HG03064 (cell line): ENCODE measurements at regions not wholly inside any gene's neighbourhood (a gene's known extent, or its start where the extent isn't known, plus 50 kb on each side); places are given as distances from the start of the nearest gene placed in this dataset.

Experiments
- ATAC-seq: cut with Tn5 transposase; IDR thresholded peaks from one replicate; pipeline ENCODE4 v1.9.1; 2021; ENCODE audit warnings: low read depth; ENCODE audit not compliant: unreplicated experiment

- ATAC-seq: no peak
Measured at GRCh38 chr22:47658182-47658581, 895.7 kb downstream of the TBC1D22A start.

- no peak for ATAC-seq
Measured at GRCh38 chr22:47657224-47657623, 894.8 kb downstream of the TBC1D22A start.

GRCh38 chr22:47656806-47657205 lies 894.4 kb downstream of the TBC1D22A start:
- no peak for ATAC-seq

GRCh38 chr22:47655930-47656329 lies 893.5 kb downstream of the TBC1D22A start:
- no peak for ATAC-seq

GRCh38 chr22:47654922-47655491 lies 892.6 kb downstream of the TBC1D22A start:
- no peak for ATAC-seq

GRCh38 chr22:47653921-47654320 lies 891.5 kb downstream of the TBC1D22A start:
- no peak for ATAC-seq

GRCh38 chr22:47651216-47651987 lies 889.0 kb downstream of the TBC1D22A start:
- ATAC-seq: no peak

- ATAC-seq: no peak
Measured at GRCh38 chr22:47647720-47648119, 885.3 kb downstream of the TBC1D22A start.

- no peak for ATAC-seq
Measured at GRCh38 chr22:47647181-47647580, 884.7 kb downstream of the TBC1D22A start.

- no peak for ATAC-seq
Measured at GRCh38 chr22:47645923-47646322, 883.5 kb downstream of the TBC1D22A start.

- no peak for ATAC-seq
Measured at GRCh38 chr22:47645450-47645914, 883.0 kb downstream of the TBC1D22A start.

- ATAC-seq: no peak
Measured at GRCh38 chr22:47634347-47634746, 871.9 kb downstream of the TBC1D22A start.

GRCh38 chr22:47633111-47633510 lies 870.7 kb downstream of the TBC1D22A start:
- ATAC-seq: no peak

GRCh38 chr22:47632701-47633100 lies 870.3 kb downstream of the TBC1D22A start:
- no peak for ATAC-seq

- no peak for ATAC-seq
Measured at GRCh38 chr22:47631571-47632102, 869.2 kb downstream of the TBC1D22A start.

GRCh38 chr22:47630741-47631534 lies 868.5 kb downstream of the TBC1D22A start:
- no peak for ATAC-seq

- no peak for ATAC-seq
Measured at GRCh38 chr22:47629791-47630655, 867.6 kb downstream of the TBC1D22A start.

GRCh38 chr22:47629273-47629711 lies 866.8 kb downstream of the TBC1D22A start:
- no peak for ATAC-seq

GRCh38 chr22:47628477-47629272 lies 866.2 kb downstream of the TBC1D22A start:
- ATAC-seq: no peak
